Liver (tissue), 8 donors: ENCODE measurements at regions not wholly inside any gene's neighbourhood (a gene's known extent, or its start where the extent isn't known, plus 50 kb on each side); places are given as distances from the start of the nearest gene placed in this dataset.

Source experiments
- DNase-seq: peaks from one replicate; pipeline ENCODE4 v3.0.0-alpha.2; 2017; ENCODE audit warnings: low spot score
- H3K27ac ChIP-seq, 2 donors: one replicate each; pipeline ENCODE4 v1.7.0; 2013; ENCODE audit warnings: inconsistent platforms in 2 of 2, low read length in 2 of 2, control low read depth in 1 of 2, low read depth in 1 of 2, mild to moderate bottlenecking in 1 of 2
- H3K27me3 ChIP-seq, 4 donors: one replicate each; pipeline versions ENCODE4 v1.6.1 to v1.7.0; 2013; ENCODE audit warnings: low read length in 3 of 4, inconsistent platforms in 1 of 4, mild to moderate bottlenecking in 1 of 4, moderate library complexity in 1 of 4; ENCODE audit not compliant: control insufficient read depth in 4 of 4, insufficient read depth in 4 of 4
- H3K36me3 ChIP-seq, 4 donors: one replicate each; pipeline versions ENCODE4 v1.6.1 to v1.7.0; 2013; ENCODE audit warnings: low read length in 3 of 4, mild to moderate bottlenecking in 3 of 4, low read depth in 1 of 4, moderate library complexity in 1 of 4; ENCODE audit not compliant: control insufficient read depth in 4 of 4, insufficient read depth in 3 of 4
- H3K4me1 ChIP-seq, 4 donors: one replicate each; pipeline versions ENCODE4 v1.6.1 to v1.7.0; 2013; ENCODE audit warnings: low read length in 3 of 4, mild to moderate bottlenecking in 3 of 4, moderate library complexity in 1 of 4; ENCODE audit not compliant: control insufficient read depth in 4 of 4, insufficient read depth in 4 of 4
- H3K4me3 ChIP-seq, 3 donors: one replicate each; pipeline versions ENCODE4 v1.6.1 to v1.7.0; 2013; ENCODE audit warnings: low read length in 3 of 3, control low read depth in 1 of 3, low read depth in 1 of 3, mild to moderate bottlenecking in 1 of 3
- H3K9ac ChIP-seq, 2 donors: one replicate each; pipeline ENCODE4 v1.7.0; 2013; ENCODE audit warnings: low read length in 2 of 2, mild to moderate bottlenecking in 2 of 2, moderate library complexity in 2 of 2, control low read depth in 1 of 2, low read depth in 1 of 2
- H3K9me3 ChIP-seq, 4 donors: one replicate each; pipeline versions ENCODE4 v1.6.1 to v1.7.0; 2013; ENCODE audit warnings: low read length in 3 of 4; ENCODE audit not compliant: control insufficient read depth in 4 of 4
- EGR1 ChIP-seq, 2 donors: IDR thresholded peaks; 2 replicates each; pipeline ENCODE4 v1.6.1; 2016 to 2018; ENCODE audit warnings: antibody characterized with exemption in 2 of 2, low read depth in 2 of 2
- FOXA1 ChIP-seq: IDR thresholded peaks from 2 replicates; pipeline ENCODE4 v1.6.1; 2016; ENCODE audit warnings: antibody characterized with exemption
- FOXA2 ChIP-seq: IDR thresholded peaks from 2 replicates; pipeline ENCODE4 v1.6.1; 2016; ENCODE audit warnings: antibody characterized with exemption
- GABPA ChIP-seq, 2 donors: IDR thresholded peaks in 1 of 2; conservative IDR thresholded peaks in 1 of 2; 2 replicates each; pipeline ENCODE4 v1.6.1; 2016; ENCODE audit warnings: antibody characterized with exemption in 2 of 2, mild to moderate bottlenecking in 1 of 2, moderate library complexity in 1 of 2
- HNF4A ChIP-seq, 2 donors: conservative IDR thresholded peaks; 2 replicates each; pipeline ENCODE4 v1.6.1; 2016; ENCODE audit warnings: antibody characterized with exemption in 2 of 2, mild to moderate bottlenecking in 2 of 2
- HNF4G ChIP-seq: IDR thresholded peaks from 2 replicates; pipeline ENCODE4 v1.6.1; 2016; ENCODE audit warnings: antibody characterized with exemption
- JUND ChIP-seq, 2 donors: IDR thresholded peaks; 2 replicates each; pipeline ENCODE4 v1.6.1; 2016; ENCODE audit warnings: antibody characterized with exemption in 2 of 2
- NR2F2 ChIP-seq: IDR thresholded peaks from 2 replicates; pipeline ENCODE4 v1.6.1; 2016; ENCODE audit warnings: antibody characterized with exemption
- REST ChIP-seq: IDR thresholded peaks from 2 replicates; pipeline ENCODE4 v1.6.1; 2016; ENCODE audit warnings: antibody characterized with exemption, mild to moderate bottlenecking
- RXRA ChIP-seq, 2 donors: IDR thresholded peaks; 2 replicates each; pipeline ENCODE4 v1.6.1; 2017 to 2018; ENCODE audit warnings: antibody characterized with exemption in 2 of 2, mild to moderate bottlenecking in 1 of 2
- SP1 ChIP-seq: IDR thresholded peaks from 2 replicates; pipeline ENCODE4 v1.6.1; 2018; ENCODE audit warnings: antibody characterized with exemption, mild to moderate bottlenecking
- TAF1 ChIP-seq: conservative IDR thresholded peaks from 2 replicates; pipeline ENCODE4 v1.6.1; 2016; ENCODE audit warnings: antibody characterized with exemption, mild to moderate bottlenecking
- YY1 ChIP-seq: IDR thresholded peaks from 2 replicates; pipeline ENCODE4 v1.6.1; 2016; ENCODE audit warnings: antibody characterized with exemption, mild to moderate bottlenecking
- WGBS: extraction: QIAGEN DNeasy Blood & Tissue Kit; methylation state at CpG from one replicate; pipeline ENCODE4 v1.1.7; 2013; 5-methylcytosine and 5-hydroxymethylcytosine counted together
- TF ChIP-seq, protein P1 (sequence below): IDR thresholded peaks from 2 replicates; pipeline ENCODE4 v1.6.1; 2016; ENCODE audit warnings: antibody characterized with exemption
- TF ChIP-seq, protein P2 (sequence below): IDR thresholded peaks from 2 replicates; pipeline ENCODE4 v1.6.1; 2016; ENCODE audit warnings: antibody characterized with exemption
- TF ChIP-seq, protein P3 (sequence below): IDR thresholded peaks from 2 replicates; pipeline ENCODE4 v1.6.1; 2016; ENCODE audit warnings: antibody characterized with exemption
- TF ChIP-seq, protein P4 (sequence below): fragments of 150-350 bp; IDR thresholded peaks from 2 replicates; pipeline ENCODE4 v1.5.1; 2017; ENCODE audit warnings: improper control_type of control experiment, low read depth, low read length; ENCODE audit not compliant: missing input control
- donor health status: healthy.
- donor health status: healthy.
- donor health status: healthy.
- donor health status: healthy.
- donor health status: healthy.

DNA sequence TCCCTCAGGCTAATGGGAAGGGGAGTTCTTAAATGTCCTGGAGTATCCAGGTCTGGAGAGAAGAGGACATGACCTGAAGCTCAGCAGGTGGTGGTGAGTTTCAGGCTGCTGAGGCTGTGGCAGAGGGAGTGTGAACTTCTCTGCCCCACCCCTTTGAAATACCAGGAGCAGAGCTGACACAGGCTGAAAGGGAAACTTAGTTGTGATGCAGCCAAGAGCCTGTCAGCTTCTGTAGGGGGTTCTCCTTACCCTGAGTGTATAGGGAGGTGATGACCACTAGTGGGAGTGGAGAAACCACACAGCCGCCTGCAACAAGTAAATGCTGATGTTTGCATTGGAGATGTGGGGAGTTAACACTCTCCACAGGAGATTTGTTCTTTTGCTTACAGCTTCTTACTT is 152.3 kb downstream of the FCRL5 start:
- no peak for TF ChIP-seq RXRA (IDR thresholded peaks at IDR 0.05)
- TF ChIP-seq JUND (IDR thresholded peaks at IDR 0.05): no peak
- TF ChIP-seq NR2F2: no peak
- TF ChIP-seq HNF4A (conservative IDR thresholded peaks at IDR 0.05): no peak
- TF ChIP-seq, protein P1, sequence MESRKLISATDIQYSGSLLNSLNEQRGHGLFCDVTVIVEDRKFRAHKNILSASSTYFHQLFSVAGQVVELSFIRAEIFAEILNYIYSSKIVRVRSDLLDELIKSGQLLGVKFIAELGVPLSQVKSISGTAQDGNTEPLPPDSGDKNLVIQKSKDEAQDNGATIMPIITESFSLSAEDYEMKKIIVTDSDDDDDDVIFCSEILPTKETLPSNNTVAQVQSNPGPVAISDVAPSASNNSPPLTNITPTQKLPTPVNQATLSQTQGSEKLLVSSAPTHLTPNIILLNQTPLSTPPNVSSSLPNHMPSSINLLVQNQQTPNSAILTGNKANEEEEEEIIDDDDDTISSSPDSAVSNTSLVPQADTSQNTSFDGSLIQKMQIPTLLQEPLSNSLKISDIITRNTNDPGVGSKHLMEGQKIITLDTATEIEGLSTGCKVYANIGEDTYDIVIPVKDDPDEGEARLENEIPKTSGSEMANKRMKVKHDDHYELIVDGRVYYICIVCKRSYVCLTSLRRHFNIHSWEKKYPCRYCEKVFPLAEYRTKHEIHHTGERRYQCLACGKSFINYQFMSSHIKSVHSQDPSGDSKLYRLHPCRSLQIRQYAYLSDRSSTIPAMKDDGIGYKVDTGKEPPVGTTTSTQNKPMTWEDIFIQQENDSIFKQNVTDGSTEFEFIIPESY: no peak
- TF ChIP-seq, protein P2, sequence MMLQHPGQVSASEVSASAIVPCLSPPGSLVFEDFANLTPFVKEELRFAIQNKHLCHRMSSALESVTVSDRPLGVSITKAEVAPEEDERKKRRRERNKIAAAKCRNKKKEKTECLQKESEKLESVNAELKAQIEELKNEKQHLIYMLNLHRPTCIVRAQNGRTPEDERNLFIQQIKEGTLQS: no peak
- TF ChIP-seq REST: no peak
- TF ChIP-seq, protein P3, sequence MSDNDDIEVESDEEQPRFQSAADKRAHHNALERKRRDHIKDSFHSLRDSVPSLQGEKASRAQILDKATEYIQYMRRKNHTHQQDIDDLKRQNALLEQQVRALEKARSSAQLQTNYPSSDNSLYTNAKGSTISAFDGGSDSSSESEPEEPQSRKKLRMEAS: no peak
- no peak for TF ChIP-seq FOXA2
- no peak for TF ChIP-seq YY1
- TF ChIP-seq HNF4G: no peak
- no peak for TF ChIP-seq GABPA (IDR thresholded peaks at IDR 0.05 in 1 of 2, conservative IDR thresholded peaks at IDR 0.05 in 1 of 2)
- Histone ChIP-seq H3K4me1 (no peaks in the 10 kb centered on the region), H3K4me3 (no peak overlapping the region), H3K9me3 (no peaks in the 10 kb centered on the region), H3K27me3 (no peaks in the 10 kb centered on the region), H3K27ac (no peak overlapping the region), H3K9ac (no peak overlapping the region), H3K36me3 (no peaks in the 10 kb centered on the region)
- no peak for DNase-seq
- 89% methylated on average over 1 of the region's 1 CpG for WGBS

DNA sequence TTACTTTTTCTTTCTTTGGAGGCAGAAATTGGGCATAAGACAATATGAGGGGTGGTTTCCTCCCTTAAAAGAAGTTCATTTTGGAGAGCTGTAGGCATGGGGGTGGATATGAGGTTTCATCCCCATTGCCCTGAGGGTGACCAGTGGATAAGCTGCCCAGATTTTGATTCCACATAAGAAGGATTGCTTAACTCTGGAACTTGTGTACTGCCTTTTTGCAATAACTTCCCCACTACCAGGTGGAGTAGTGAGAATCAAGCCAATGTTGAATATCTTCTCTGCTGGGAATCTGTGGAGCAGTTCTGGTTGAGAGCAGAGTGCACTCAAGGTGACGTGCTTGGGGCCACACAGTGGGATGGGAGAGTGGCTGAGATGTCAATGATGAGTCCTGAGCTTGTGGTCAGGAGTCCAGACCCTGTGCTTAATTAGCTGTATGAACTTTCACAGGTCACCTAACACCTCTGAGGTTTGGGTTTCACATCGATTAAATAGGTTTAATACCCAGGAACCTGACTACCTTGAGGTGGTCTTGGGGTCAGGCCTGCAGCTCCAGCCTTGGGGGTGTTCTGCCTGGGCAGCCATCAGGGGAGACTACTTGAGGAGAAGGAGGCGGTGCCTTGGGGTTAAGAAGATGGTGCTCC is 152.9 kb downstream of the FCRL5 start:
- no peaks in the 10 kb centered on the region for H3K27me3 ChIP-seq
- H3K27ac ChIP-seq: no peak overlapping the region
- H3K9me3 ChIP-seq: no peaks in the 10 kb centered on the region
- DNase-seq: no peak
- 75% methylated on average over 3 of the region's 3 CpGs for WGBS
- no peaks in the 10 kb centered on the region for H3K36me3 ChIP-seq
- no peak overlapping the region for H3K9ac ChIP-seq
- H3K4me3 ChIP-seq: no peak overlapping the region
- no peak for TF ChIP-seq TAF1
- no peak for TF ChIP-seq HNF4G
- TF ChIP-seq REST: no peak
- TF ChIP-seq, protein P4, sequence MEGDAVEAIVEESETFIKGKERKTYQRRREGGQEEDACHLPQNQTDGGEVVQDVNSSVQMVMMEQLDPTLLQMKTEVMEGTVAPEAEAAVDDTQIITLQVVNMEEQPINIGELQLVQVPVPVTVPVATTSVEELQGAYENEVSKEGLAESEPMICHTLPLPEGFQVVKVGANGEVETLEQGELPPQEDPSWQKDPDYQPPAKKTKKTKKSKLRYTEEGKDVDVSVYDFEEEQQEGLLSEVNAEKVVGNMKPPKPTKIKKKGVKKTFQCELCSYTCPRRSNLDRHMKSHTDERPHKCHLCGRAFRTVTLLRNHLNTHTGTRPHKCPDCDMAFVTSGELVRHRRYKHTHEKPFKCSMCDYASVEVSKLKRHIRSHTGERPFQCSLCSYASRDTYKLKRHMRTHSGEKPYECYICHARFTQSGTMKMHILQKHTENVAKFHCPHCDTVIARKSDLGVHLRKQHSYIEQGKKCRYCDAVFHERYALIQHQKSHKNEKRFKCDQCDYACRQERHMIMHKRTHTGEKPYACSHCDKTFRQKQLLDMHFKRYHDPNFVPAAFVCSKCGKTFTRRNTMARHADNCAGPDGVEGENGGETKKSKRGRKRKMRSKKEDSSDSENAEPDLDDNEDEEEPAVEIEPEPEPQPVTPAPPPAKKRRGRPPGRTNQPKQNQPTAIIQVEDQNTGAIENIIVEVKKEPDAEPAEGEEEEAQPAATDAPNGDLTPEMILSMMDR: no peak
- TF ChIP-seq, protein P2: no peak
- TF ChIP-seq RXRA (IDR thresholded peaks at IDR 0.05): no peak
- no peak for TF ChIP-seq GABPA (IDR thresholded peaks at IDR 0.05 in 1 of 2, conservative IDR thresholded peaks at IDR 0.05 in 1 of 2)
- TF ChIP-seq NR2F2: no peak
- TF ChIP-seq SP1: no peak
- TF ChIP-seq FOXA1: no peak
- TF ChIP-seq FOXA2: no peak
- no peak for TF ChIP-seq JUND (IDR thresholded peaks at IDR 0.05)
- no peak for TF ChIP-seq EGR1 (IDR thresholded peaks at IDR 0.05; ENCODE audit: low read depth in 2 of 2)
- TF ChIP-seq, protein P3: no peak
- TF ChIP-seq HNF4A (conservative IDR thresholded peaks at IDR 0.05): no peak
- no peaks in the 10 kb centered on the region for H3K4me1 ChIP-seq
